Endothelial cell of umbilical vein (primary cell): ENCODE measurements at regions not wholly inside any gene's neighbourhood (a gene's known extent, or its start where the extent isn't known, plus 50 kb on each side); places are given as distances from the start of the nearest gene placed in this dataset.

Source experiments
- EZH2 ChIP-seq: IDR thresholded peaks from 2 replicates; pipeline ENCODE4 v1.6.1; 2012; ENCODE audit warnings: borderline replicate concordance, low read depth, mild to moderate bottlenecking, moderate library complexity, low read length, inconsistent platforms; ENCODE audit not compliant: severe bottlenecking
- FOS ChIP-seq: IDR thresholded peaks from 2 replicates; pipeline ENCODE4 v1.6.1; 2011; ENCODE audit warnings: mild to moderate bottlenecking, low read length, moderate library complexity, borderline replicate concordance; ENCODE audit not compliant: insufficient read depth
- POLR2A ChIP-seq: IDR thresholded peaks from 2 replicates; pipeline ENCODE4 v1.6.1; 2012; ENCODE audit warnings: low read depth, mild to moderate bottlenecking, control low read depth, low read length
- POLR2AphosphoS5 ChIP-seq: IDR thresholded peaks from 2 replicates; pipeline ENCODE4 v1.6.1; 2012; ENCODE audit warnings: low read depth, mild to moderate bottlenecking, control low read depth, low read length, moderate library complexity; ENCODE audit not compliant: insufficient read depth
- TF ChIP-seq, protein P1 (sequence below), 2 donors: IDR thresholded peaks; 1 replicate in 1 of 2; 2 replicates in 1 of 2; pipeline ENCODE4 v1.5.1; 2011; ENCODE audit warnings: low read length in 2 of 2, mild to moderate bottlenecking in 2 of 2, moderate library complexity in 2 of 2, control low read depth in 1 of 2, inconsistent platforms in 1 of 2, low read depth in 1 of 2; ENCODE audit not compliant: insufficient read depth in 1 of 2; ENCODE audit errors: extremely low read depth in 1 of 2
- TF ChIP-seq, protein P2 (sequence below): IDR thresholded peaks from 2 replicates; pipeline ENCODE4 v1.6.1; 2011; ENCODE audit not compliant: insufficient read depth, insufficient read length

DNA sequence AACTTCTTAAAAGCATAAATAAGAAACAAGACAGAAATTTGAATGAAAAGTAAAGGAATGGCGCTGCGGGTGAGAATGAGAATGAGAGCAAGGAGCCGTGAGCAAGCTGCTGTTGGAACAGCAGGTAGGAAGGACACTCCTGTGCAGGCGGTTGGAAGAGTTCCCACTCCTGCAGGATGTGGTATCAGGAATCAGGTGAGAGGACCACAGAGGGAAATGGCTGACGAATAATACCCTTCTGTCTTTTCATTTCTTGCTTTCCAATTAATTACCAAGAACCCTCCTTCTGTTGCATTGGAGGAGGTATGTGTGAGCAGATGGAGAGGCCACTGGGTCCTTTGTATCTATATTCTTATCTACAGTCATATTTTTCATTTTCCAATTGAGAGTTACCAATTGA, 1504.2 kb downstream of the EFNB2 start:
- TF ChIP-seq, protein P1, sequence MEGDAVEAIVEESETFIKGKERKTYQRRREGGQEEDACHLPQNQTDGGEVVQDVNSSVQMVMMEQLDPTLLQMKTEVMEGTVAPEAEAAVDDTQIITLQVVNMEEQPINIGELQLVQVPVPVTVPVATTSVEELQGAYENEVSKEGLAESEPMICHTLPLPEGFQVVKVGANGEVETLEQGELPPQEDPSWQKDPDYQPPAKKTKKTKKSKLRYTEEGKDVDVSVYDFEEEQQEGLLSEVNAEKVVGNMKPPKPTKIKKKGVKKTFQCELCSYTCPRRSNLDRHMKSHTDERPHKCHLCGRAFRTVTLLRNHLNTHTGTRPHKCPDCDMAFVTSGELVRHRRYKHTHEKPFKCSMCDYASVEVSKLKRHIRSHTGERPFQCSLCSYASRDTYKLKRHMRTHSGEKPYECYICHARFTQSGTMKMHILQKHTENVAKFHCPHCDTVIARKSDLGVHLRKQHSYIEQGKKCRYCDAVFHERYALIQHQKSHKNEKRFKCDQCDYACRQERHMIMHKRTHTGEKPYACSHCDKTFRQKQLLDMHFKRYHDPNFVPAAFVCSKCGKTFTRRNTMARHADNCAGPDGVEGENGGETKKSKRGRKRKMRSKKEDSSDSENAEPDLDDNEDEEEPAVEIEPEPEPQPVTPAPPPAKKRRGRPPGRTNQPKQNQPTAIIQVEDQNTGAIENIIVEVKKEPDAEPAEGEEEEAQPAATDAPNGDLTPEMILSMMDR (IDR thresholded peaks at IDR 0.05; ENCODE audit: extremely low read depth in 1 of 2, insufficient read depth in 1 of 2, low read depth in 1 of 2, low read length in 2 of 2), result no peak
- TF ChIP-seq, protein P2, sequence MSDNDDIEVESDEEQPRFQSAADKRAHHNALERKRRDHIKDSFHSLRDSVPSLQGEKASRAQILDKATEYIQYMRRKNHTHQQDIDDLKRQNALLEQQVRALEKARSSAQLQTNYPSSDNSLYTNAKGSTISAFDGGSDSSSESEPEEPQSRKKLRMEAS, result no peak
- TF ChIP-seq POLR2AphosphoS5 (no peak), EZH2 (no peak), FOS (no peak), POLR2A (no peak)
